ENCODE measurements at regions not wholly inside any gene's neighbourhood (a gene's known extent, or its start where the extent isn't known, plus 50 kb on each side); places are given as distances from the start of the nearest gene placed in this dataset.

DNA sequence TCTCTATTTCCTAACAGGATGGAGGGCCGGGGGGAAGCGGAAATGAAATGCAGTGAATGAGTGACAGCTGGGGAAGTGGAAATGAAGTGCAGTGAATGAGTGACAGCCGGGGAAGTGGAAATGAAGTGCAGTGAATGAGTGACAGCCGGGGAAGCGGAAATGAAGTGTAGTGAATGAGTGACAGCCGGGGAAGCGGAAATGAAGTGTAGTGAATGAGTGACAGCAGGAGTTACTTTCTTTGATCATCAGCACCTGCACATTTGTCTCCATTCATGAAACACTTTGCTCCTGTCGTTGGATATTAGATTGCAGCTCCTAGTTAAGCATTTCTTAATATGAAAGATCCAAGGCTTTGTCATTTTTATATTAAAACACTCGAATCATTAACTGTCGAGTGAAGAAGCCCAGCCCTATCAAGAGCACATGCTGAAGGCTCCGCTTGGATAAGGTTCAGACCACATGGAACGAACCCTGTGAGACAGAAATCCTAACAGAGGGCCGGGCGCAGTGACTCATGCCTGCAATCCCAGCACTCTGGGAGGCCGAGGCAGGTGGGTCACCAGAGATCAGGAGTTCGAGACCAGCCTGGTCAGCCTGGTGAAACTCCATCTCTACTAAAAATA is 406.0 kb upstream of the ADARB2 start:
- in situ Hi-C loops (cut with HindIII; ENCODE audit: low sequenced_read_pairs) = no loop called here

DNA sequence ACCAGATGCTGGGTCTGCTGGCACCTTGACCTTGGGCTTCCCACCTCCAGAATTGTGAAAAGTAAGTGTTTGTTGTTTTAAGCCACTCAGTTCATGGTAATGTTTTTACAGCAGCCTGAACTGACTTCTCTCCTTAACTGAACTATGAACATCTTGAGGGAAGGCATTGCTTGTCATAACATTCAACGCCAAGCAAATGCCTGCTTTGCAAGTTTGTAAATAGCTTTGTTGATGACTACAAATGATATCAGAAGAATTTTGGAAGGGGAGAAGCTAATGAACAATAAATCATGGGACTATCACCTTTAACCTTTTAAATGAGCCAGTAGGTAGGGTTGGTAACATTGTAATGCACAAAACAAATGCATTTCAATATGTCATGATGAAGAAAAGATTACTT is 402.4 kb upstream of the ADARB2 start:
- in situ Hi-C loops (cut with HindIII; ENCODE audit: low sequenced_read_pairs) = no loop called here

DNA sequence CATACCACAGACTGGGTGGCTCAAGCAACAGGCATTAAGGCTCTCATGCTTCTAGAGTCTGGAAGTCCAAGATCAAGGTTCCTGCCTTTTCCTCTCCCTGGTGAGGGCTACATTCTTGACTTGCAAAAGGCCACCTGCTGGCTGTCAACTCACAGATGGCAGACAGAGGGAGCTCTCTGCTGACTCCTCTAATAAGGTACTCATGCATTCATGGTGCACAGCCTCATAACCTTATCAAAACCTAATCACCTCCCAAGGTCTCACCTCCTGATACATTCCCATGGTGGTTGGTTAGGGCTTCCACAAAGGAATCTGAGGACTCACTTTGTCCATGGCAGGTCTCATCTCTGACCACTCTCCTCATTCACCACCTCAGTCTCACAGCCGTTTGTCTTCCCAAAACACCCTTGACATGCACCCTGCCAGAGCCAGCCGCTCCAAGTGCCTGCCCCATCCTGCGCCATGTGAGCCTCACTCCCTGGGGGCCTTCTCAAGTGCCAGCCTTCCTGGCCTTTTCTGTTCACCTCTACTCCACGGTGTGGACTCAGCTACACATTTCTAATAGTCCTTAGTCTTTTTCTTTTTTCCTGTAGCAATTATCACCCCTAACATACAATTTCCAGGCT is 400.3 kb upstream of the ADARB2 start:
- in situ Hi-C loops (cut with HindIII; ENCODE audit: low sequenced_read_pairs) = no loop called here

DNA sequence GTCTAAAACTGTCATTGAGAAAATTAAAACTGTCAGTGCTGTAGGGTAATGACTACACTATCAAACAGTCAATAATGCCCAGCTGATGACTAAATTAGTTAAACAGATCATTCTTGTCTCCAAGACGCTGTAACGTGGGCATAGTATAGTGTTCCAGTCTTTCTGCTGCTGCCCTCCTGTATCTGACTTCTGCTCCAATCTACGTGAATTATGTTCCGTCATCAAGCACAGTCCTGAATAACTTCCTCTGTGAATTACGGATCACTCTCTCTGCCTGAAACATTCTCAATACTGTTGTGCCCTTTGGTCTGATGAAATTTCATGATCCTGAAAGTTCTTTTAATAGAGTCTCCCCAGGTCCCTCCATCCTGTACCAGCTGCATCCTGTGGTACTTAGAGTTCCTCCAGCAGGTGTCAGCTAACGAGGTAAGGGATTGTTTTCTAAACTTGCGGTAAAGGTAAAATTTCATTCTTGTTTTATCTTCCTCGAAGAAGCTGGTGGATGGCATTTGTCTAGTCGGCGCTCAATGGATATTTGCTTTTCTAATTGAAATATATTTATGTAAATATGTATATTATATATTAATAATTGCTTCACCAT is 393.5 kb upstream of the ADARB2 start:
- in situ Hi-C loops (cut with HindIII; ENCODE audit: low sequenced_read_pairs) = no loop called here

DNA sequence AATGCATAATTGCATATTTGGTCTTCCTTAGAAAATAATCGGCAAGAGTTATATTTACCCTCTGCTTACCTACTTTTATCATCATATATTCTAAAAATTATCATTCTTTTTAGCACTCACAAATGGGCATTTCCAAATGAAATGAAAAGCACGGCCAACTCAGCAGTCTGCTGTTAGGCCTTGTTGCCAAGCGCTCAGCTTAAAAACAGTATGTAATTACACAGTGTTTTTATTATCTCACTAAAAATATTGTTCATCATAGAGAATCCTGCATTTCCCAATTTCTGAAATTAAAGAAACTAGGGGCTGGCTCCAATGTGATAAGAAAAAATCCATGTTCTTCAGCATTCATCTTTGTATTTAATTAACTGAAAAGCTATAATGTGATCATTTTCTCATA is 391.7 kb upstream of the ADARB2 start:
- in situ Hi-C loops (cut with HindIII; ENCODE audit: low sequenced_read_pairs) = no loop called here

GRCh38 chr10:2124135-2124534 is 386.8 kb upstream of the ADARB2 start:
- in situ Hi-C loops (cut with HindIII; ENCODE audit: low sequenced_read_pairs) = no loop called here

DNA sequence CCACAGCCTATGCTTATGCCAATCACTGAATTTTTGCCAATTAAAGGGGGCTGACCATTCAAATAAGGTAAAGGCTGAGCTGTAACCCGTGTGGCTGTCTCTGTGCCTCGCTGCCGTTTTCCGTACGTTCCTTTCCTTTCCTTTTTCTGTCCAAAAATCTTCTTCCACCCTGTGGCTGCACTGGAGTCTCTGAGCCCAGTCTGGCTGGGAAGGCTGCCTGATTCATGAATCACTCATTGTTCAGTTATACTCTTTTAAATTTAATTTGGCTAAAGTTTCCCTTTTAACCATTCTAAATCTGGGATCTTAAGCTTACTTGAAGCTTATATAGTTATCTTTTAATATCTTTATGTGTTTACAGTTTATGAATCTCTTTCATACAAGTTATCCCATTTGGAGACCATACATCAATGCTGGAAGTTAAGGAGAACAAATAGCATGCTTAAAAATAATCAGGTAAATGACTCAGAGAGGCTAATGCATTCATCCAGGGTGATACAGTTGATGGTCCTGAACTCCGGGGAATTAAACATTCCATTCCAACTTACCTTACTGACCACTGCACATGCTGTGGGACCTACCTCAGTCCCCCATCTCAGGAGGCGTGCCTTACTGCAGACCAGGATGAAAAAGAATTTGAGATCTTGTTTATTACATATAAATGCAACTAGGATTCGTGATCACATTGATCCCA is 385.3 kb upstream of the ADARB2 start:
- in situ Hi-C loops (cut with HindIII; ENCODE audit: low sequenced_read_pairs) = no loop called here

GRCh38 chr10:2121929-2122328 is 384.6 kb upstream of the ADARB2 start:
- in situ Hi-C loops (cut with HindIII; ENCODE audit: low sequenced_read_pairs) = no loop called here

GRCh38 chr10:2121315-2121714 is 384.0 kb upstream of the ADARB2 start:
- in situ Hi-C loops (cut with HindIII; ENCODE audit: low sequenced_read_pairs) = no loop called here

GRCh38 chr10:2120746-2121145 is 383.4 kb upstream of the ADARB2 start:
- in situ Hi-C loops (cut with HindIII; ENCODE audit: low sequenced_read_pairs) = no loop called here

GRCh38 chr10:2119316-2119715 is 382.0 kb upstream of the ADARB2 start:
- in situ Hi-C loops (cut with HindIII; ENCODE audit: low sequenced_read_pairs) = no loop called here

- in situ Hi-C loops (cut with HindIII; ENCODE audit: low sequenced_read_pairs) = no loop called here
These were observed 380.9 kb upstream of the ADARB2 start for GRCh38 chr10:2118201-2118600.

DNA sequence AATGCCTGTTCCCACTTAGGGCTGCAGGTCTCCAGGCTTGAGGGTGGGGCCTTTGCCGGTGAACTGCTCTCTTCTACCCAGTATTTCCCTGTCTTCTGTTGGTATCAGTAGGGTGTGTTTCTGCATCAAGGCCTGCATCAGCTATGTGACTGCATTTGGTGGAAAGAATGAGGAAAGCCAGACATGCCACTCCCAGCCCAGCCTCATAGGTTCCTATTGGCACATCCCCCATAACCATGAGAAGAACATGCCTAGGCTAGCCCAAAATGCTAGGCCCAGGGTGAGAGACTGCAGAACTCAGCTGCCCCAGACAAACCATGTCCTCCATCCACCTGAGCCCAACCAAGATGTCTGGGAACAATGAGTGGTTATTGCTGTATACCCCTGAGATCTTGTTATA is 380.3 kb upstream of the ADARB2 start:
- in situ Hi-C loops (cut with HindIII; ENCODE audit: low sequenced_read_pairs) = no loop called here

GRCh38 chr10:2111965-2112364 is 374.6 kb upstream of the ADARB2 start:
- in situ Hi-C loops (cut with HindIII; ENCODE audit: low sequenced_read_pairs) = no loop called here

DNA sequence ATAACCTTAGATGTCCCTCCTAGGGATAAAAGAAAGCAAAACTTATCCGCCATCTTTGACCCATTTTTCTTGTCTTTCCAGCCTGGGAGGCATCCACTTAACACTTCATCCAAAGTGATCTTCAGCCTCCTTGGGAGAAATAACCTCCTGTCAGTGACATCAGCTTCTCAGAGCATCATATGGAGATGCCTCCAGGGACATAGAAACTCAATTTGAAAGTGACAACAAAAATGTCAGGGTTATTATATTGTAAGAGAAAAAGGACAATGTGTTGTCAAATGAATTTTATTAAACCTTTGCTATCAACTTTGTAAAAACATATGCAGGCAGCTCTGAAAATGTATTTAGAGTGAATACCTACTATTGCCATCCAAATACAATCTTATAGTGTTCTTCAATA is 371.2 kb upstream of the ADARB2 start:
- in situ Hi-C loops (cut with HindIII; ENCODE audit: low sequenced_read_pairs) = no loop called here

GRCh38 chr10:2106641-2107040 is 369.3 kb upstream of the ADARB2 start:
- in situ Hi-C loops (cut with HindIII; ENCODE audit: low sequenced_read_pairs) = no loop called here

- in situ Hi-C loops (cut with HindIII; ENCODE audit: low sequenced_read_pairs) = no loop called here
These were observed 362.0 kb upstream of the ADARB2 start for GRCh38 chr10:2099321-2099720.

- in situ Hi-C loops (cut with HindIII; ENCODE audit: low sequenced_read_pairs) = no loop called here
These were observed 360.6 kb upstream of the ADARB2 start for GRCh38 chr10:2097937-2098336.

DNA sequence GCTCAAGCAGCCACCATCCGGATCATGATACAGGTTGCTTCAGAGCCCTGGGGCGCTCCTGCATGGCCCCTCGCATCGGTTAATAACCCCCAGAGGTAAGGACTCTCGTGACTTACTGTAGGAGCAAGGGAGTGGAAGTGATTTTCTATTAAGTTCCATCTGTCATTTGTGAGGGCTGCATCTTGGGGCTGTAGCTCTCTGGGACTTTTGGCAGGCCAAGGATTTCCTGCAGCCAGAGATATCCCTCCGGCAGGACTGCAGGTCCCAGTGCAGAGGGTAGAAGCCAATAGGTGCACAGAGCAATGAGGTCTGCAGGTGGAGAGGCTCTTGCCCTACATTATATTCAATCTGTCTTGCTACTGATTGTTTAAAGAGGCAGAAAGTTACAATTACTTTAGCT is 356.8 kb upstream of the ADARB2 start:
- in situ Hi-C loops (cut with HindIII; ENCODE audit: low sequenced_read_pairs) = no loop called here

DNA sequence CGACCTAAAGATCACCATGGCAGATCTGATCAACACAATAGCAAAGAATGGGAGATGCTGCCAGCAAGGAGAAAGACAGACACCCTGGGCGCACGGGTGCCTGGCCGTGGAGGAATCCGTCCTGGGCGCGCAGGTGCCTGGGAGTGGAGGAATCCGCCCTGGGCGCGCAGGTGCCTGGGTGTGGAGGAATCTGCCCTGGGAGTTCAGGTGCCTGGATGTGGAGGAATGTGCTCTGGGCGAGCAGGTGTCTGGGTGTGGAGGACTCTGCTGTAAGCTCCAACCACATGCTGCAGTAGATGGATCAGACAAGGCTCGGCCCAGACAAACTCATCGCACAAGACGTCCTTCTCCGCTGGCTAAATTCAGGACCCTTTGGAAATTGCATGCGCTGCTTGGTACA is 346.3 kb upstream of the ADARB2 start:
- in situ Hi-C loops (cut with HindIII; ENCODE audit: low sequenced_read_pairs) = no loop called here

DNA sequence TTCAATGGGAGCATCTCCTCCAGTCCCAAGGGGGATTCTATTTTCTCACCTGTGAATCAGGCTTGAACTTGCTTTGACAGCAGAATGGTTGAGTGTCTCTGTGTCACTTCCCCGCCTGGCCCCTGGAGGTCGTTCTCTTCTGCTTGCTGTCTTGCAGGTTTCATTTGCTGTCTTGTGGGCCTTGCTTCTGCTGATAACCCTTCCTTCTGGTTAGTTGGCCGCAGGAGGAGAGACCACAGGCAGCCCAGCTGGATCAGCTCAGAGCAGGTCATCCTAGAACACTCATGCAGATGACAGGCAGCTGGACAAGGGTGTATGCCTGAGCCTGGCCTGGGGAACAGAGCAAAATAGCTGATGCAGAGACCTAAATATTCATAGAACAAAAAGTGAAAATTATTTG is 344.2 kb upstream of the ADARB2 start:
- in situ Hi-C loops (cut with HindIII; ENCODE audit: low sequenced_read_pairs) = no loop called here

DNA sequence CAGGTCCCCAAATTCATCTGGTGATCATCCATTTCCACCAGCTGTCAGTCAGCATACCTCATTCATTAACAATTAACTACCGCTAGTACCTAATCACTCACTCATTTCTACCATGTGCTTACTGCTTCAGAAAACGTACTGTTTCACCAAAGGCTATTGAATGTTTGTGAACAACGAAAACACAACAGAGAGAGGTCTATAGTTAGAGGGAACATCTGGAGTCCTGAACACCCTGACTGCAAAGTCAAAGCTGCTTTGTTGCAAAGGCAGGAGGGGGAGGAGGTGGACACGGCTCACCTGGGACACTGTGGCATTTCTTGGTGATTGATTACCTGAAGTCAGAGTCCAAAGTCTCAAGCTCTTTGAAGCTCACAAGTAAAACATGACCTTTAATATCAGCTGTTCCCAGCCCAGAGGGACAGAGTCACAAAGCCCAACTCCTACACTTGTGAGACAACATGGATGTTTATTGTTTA is 342.3 kb upstream of the ADARB2 start:
- in situ Hi-C loops (cut with HindIII; ENCODE audit: low sequenced_read_pairs) = no loop called here
